ENCODE measurements at regions not wholly inside any gene's neighbourhood (a gene's known extent, or its start where the extent isn't known, plus 50 kb on each side); places are given as distances from the start of the nearest gene placed in this dataset.

DNA sequence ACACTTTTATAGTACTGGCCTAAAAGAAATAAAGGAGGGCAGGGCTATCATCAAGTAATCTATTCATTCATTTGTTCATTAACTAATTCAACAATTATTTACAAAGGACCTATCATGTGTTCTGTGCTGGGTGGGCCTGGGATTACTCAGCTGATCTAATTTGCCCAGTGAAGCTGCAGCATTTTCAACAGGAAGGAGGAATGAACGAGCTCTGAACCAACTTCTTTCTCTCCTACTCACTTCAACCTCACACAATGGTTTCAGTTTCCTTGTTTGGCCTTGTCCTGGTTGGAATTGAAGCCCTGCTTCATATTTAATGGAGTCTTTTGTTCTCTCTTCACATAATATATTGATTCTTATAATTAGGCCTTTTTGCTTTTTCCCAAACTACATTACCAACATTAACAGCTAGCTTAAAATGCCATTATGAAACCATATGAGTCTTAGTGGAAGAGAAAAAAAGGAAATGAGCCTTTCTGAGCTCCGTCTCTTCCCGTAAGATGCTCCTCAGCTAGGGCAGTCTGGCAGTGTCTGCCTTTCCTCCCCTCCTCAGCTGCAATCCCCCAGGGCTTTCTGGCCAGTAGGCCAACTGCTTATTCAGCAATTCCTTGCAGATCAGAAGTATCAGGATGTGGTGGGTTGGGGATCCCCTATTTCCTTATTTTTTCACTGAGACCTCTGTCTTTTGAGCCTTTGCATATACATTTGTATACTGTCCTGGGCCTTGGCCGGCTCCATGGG, 79.4 kb upstream of the NRN1 start:
- Histone ChIP-seq H3K79me2 (ENCODE audit: control insufficient read depth, insufficient read depth, low read length) (no peaks in the 10 kb centered on the region), H3K27ac (ENCODE audit: control insufficient read depth, insufficient read depth) (peak overlapping the region; percentile 14; the same call in 1 of the 2 replicates), H4K20me1 (ENCODE audit: control insufficient read depth, insufficient read depth) (no peaks in the 10 kb centered on the region), H3K4me2 (ENCODE audit: control insufficient read depth, insufficient read depth) (0 out of 2 replicates have a peak overlapping the region, but pooled peaks have one; percentile 12), H3K9me3 (replicated peaks; ENCODE audit: control insufficient read depth, insufficient read depth, low read length) (no peaks in the 10 kb centered on the region; the same call in 1 of the 3 replicates), H2AFZ (ENCODE audit: control insufficient read depth, low read depth, low read length) (no peak overlapping the region; the same call in 1 of the 2 replicates), H3K27me3 (replicated peaks in 1 of 2; ENCODE audit: control insufficient read depth in 2 of 2, insufficient read depth in 2 of 2, low read length in 1 of 2) (no peaks in the 10 kb centered on the region), H3K4me1 (ENCODE audit: control insufficient read depth, insufficient read depth, low read length) (0 out of 2 replicates have a peak, but pooled peaks cover 3% of the 10 kb centered on the region), H3K36me3 (ENCODE audit: control insufficient read depth in 2 of 2, insufficient read depth in 2 of 2, low read length in 1 of 2) (no peaks in the 10 kb centered on the region), H3K9ac (ENCODE audit: control insufficient read depth, insufficient read depth, low read length) (no peak overlapping the region), H3K4me3 (no peak overlapping the region)
- ChIA-PET RAD21 (ENCODE audit: unreplicated experiment) (interaction anchor here (0.7 kb wide), 1 partner anchor 409 kb away, joined by 3 read pairs; no protein-coding TSS in a partner anchor), SMC1A (ENCODE audit: uncharacterized antibody, unreplicated experiment) (no interaction called here), CTCF (interaction anchor here (0.8 to 1.3 kb wide), 3 partner anchors 28 to 580 kb away, joined by 3 read pairs; no protein-coding TSS in a partner anchor), POLR2A (no interaction called here)
- intact Hi-C loops (cut with micrococcal nuclease; ENCODE audit: unreplicated experiment), result no loop called here
- WGBS (ENCODE audit: insufficient coverage, insufficient replicate concordance, low lambda C conversion rate, missing lambda C conversion rate), result 3% methylated on average over 4 of the region's 4 CpGs
- in situ Hi-C loops (cut with MboI), result no loop called here
- no peak for TF ChIP-seq RAD51 (IDR thresholded peaks at IDR 0.05)
- TF ChIP-seq SPI1 (IDR thresholded peaks at IDR 0.05; ENCODE audit: borderline replicate concordance, insufficient read depth, low read depth, low read length), result peak; percentile 67; the same call in 1 of the 2 replicates
- no TSS peak for BruUV-seq (replicated peaks)
- FAIRE-seq (no peak), ATAC-seq (no peak), DNase-seq (ENCODE audit: low read depth, low spot score) (no peak)

DNA sequence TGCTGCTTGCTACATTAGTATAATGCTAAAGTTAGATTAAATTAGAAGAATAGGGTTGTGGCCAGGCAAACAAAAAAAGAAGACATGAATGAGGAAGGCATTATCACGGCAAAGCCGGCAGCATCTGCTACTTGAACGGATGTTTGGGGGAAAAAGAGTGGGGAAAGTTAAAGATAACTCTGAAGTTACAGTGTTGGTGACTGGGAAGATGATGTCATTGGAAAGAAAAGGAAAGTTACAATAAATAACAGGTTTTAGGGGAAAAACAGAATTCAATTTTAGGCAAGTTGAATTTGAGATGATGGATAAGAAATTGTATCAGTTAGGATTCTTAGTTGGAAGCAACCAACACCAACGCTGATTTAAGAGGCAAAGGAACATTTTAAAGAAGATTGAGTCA, 74.2 kb upstream of the NRN1 start:
- no peaks in the 10 kb centered on the region for H3K27me3 ChIP-seq (replicated peaks in 1 of 2; ENCODE audit: control insufficient read depth in 2 of 2, insufficient read depth in 2 of 2, low read length in 1 of 2)
- H3K4me2 ChIP-seq (ENCODE audit: control insufficient read depth, insufficient read depth), result no peak overlapping the region
- H3K79me2 ChIP-seq (ENCODE audit: control insufficient read depth, insufficient read depth, low read length), result no peaks in the 10 kb centered on the region
- FAIRE-seq (no peak), ATAC-seq (no peak), DNase-seq (ENCODE audit: low read depth, low spot score) (no peak)
- no peaks in the 10 kb centered on the region for H4K20me1 ChIP-seq (ENCODE audit: control insufficient read depth, insufficient read depth)
- no peak for TF ChIP-seq RCOR1 (conservative IDR thresholded peaks at IDR 0.05; ENCODE audit: low read depth, low read length)
- no peak for TF ChIP-seq GABPA (IDR thresholded peaks at IDR 0.05; ENCODE audit: low read depth)
- no peak for TF ChIP-seq TCF12 (IDR thresholded peaks at IDR 0.05; ENCODE audit: low read depth, low read length)
- no peak for TF ChIP-seq STAT3 (IDR thresholded peaks at IDR 0.05; ENCODE audit: low read depth, low read length)
- TF ChIP-seq MXI1 (IDR thresholded peaks at IDR 0.05; ENCODE audit: low read depth, low read length), result no peak
- TF ChIP-seq ZNF274 (IDR thresholded peaks at IDR 0.05; ENCODE audit: insufficient read depth, insufficient read length), result no peak
- no peak for TF ChIP-seq RELA (IDR thresholded peaks at IDR 0.05; ENCODE audit: borderline replicate concordance, partially characterized antibody)
- no peak for TF ChIP-seq YY1 (IDR thresholded peaks at IDR 0.05; ENCODE audit: low read depth, low read length)
- no peak for TF ChIP-seq ZNF622 (IDR thresholded peaks at IDR 0.05)
- TF ChIP-seq MYB (IDR thresholded peaks at IDR 0.05; ENCODE audit: borderline replicate concordance, low read depth, low read length), result no peak
- ChIA-PET POLR2A (no interaction called here), CTCF (no interaction called here), RAD21 (ENCODE audit: unreplicated experiment) (no interaction called here), SMC1A (ENCODE audit: uncharacterized antibody, unreplicated experiment) (no interaction called here)
- H3K4me1 ChIP-seq (ENCODE audit: control insufficient read depth, insufficient read depth, low read length), result no peaks in the 10 kb centered on the region
- H3K36me3 ChIP-seq (ENCODE audit: control insufficient read depth in 2 of 2, insufficient read depth in 2 of 2, low read length in 1 of 2), result no peaks in the 10 kb centered on the region
- H3K4me3 ChIP-seq, result no peak overlapping the region
- intact Hi-C loops (cut with micrococcal nuclease; ENCODE audit: unreplicated experiment) (no loop called here), in situ Hi-C loops (cut with MboI) (no loop called here)
- no TSS peak for BruUV-seq (replicated peaks)
- no peak overlapping the region for H3K27ac ChIP-seq (ENCODE audit: control insufficient read depth, insufficient read depth)
- H3K9ac ChIP-seq (ENCODE audit: control insufficient read depth, insufficient read depth, low read length), result no peak overlapping the region
- WGBS (ENCODE audit: insufficient coverage, insufficient replicate concordance, low lambda C conversion rate, missing lambda C conversion rate), result 48% methylated on average over 4 of the region's 4 CpGs
- no peaks in the 10 kb centered on the region; the same call in 1 of the 3 replicates for H3K9me3 ChIP-seq (replicated peaks; ENCODE audit: control insufficient read depth, insufficient read depth, low read length)
- H2AFZ ChIP-seq (ENCODE audit: control insufficient read depth, low read depth, low read length), result no peak overlapping the region

All from GM12878 (cell line).